ENCODE measurements at regions not wholly inside any gene's neighbourhood (a gene's known extent, or its start where the extent isn't known, plus 50 kb on each side); places are given as distances from the start of the nearest gene placed in this dataset.

- Histone ChIP-seq H3K27me3 (ENCODE audit: control insufficient read depth in 1 of 2, insufficient read depth in 2 of 2, low read length in 2 of 2) (no peaks in the 10 kb centered on the region), H3K9me3 (ENCODE audit: control insufficient read depth in 1 of 2, insufficient read depth in 1 of 2, low read length in 2 of 2) (no peaks in the 10 kb centered on the region), H3K27ac (ENCODE audit: low read depth in 1 of 2, low read length in 2 of 2) (no peak overlapping the region), H3K36me3 (ENCODE audit: insufficient read depth, low read length) (no peaks in the 10 kb centered on the region), H3K4me3 (ENCODE audit: low read length) (no peak overlapping the region), H3K4me1 (ENCODE audit: insufficient read depth, low read length) (no peaks in the 10 kb centered on the region)
- Mint-ChIP-seq H3K36me3 (ENCODE audit: low read depth) (no peaks in the 10 kb centered on the region), H3K27ac (no peak overlapping the region), H3K9me3 (peaks cover 6% of the 10 kb centered on the region), H3K27me3 (no peaks in the 10 kb centered on the region), H3K4me3 (no peak overlapping the region), H3K4me1 (ENCODE audit: low read depth) (no peaks in the 10 kb centered on the region)
- no peak for ATAC-seq (ENCODE audit: poor library complexity)
- TF ChIP-seq CTCF (IDR thresholded peaks at IDR 0.05), result no peak
- intact Hi-C loops (cut with DNase I, micrococcal nuclease), result no loop called here
- POLR2A ChIA-PET, result no interaction called here
- CTCF ChIA-PET, result no interaction called here
- DNase-seq, result no peak
Measured at GRCh38 chr12:61272441-61272840, 987.8 kb upstream of the USP15 start.

- ATAC-seq (ENCODE audit: poor library complexity), result no peak
- DNase-seq, result no peak
- no peaks in the 10 kb centered on the region for H3K27me3 ChIP-seq (ENCODE audit: control insufficient read depth in 1 of 2, insufficient read depth in 2 of 2, low read length in 2 of 2)
- no peaks in the 10 kb centered on the region for H3K36me3 ChIP-seq (ENCODE audit: insufficient read depth, low read length)
- POLR2A ChIA-PET, result no interaction called here
- intact Hi-C loops (cut with DNase I, micrococcal nuclease), result no loop called here
- TF ChIP-seq CTCF (IDR thresholded peaks at IDR 0.05), result no peak
- H3K4me3 Mint-ChIP-seq, result no peak overlapping the region
- H3K36me3 Mint-ChIP-seq (ENCODE audit: low read depth), result no peaks in the 10 kb centered on the region
- H3K27ac ChIP-seq (ENCODE audit: low read depth in 1 of 2, low read length in 2 of 2), result no peak overlapping the region
- peaks cover 19% of the 10 kb centered on the region for H3K9me3 Mint-ChIP-seq
- H3K4me1 Mint-ChIP-seq (ENCODE audit: low read depth), result no peaks in the 10 kb centered on the region
- peaks cover 3 to 16% of the 10 kb centered on the region in 2 experiments for H3K9me3 ChIP-seq (ENCODE audit: control insufficient read depth in 1 of 2, insufficient read depth in 1 of 2, low read length in 2 of 2)
- H3K4me1 ChIP-seq (ENCODE audit: insufficient read depth, low read length), result no peaks in the 10 kb centered on the region
- no peak overlapping the region for H3K27ac Mint-ChIP-seq
- CTCF ChIA-PET, result no interaction called here
- no peaks in the 10 kb centered on the region for H3K27me3 Mint-ChIP-seq
- no peak overlapping the region for H3K4me3 ChIP-seq (ENCODE audit: low read length)
Measured at GRCh38 chr12:61282790-61283575, 977.2 kb upstream of the USP15 start.

DNA sequence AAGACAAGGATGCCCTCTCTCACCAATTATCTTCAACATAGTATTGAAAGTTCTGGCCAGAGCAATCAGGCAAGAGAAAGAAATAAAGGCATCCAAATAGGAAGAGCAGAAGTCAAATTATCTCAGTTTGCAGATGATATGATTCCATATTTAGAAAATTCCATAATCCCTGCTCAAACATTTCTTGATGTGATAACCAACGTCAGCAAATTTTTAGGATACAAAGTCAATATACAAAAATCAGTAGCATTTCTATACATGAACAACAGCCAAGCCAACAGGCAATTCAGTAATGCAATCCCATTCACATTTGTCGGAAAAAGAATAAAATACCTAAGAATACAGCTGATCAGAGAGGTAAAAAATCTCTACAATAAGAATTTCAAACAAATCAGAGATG is 969.7 kb upstream of the USP15 start:
- intact Hi-C loops (cut with DNase I, micrococcal nuclease), result no loop called here
- Mint-ChIP-seq H3K9me3 (peaks cover 18% of the 10 kb centered on the region), H3K4me1 (ENCODE audit: low read depth) (no peaks in the 10 kb centered on the region), H3K4me3 (no peak overlapping the region), H3K27ac (no peak overlapping the region), H3K27me3 (no peaks in the 10 kb centered on the region), H3K36me3 (ENCODE audit: low read depth) (no peaks in the 10 kb centered on the region)
- CTCF ChIA-PET, result no interaction called here
- POLR2A ChIA-PET, result no interaction called here
- ATAC-seq (ENCODE audit: poor library complexity) (no peak), DNase-seq (no peak)
- Histone ChIP-seq H3K27me3 (ENCODE audit: control insufficient read depth in 1 of 2, insufficient read depth in 2 of 2, low read length in 2 of 2) (no peaks in the 10 kb centered on the region), H3K4me1 (ENCODE audit: insufficient read depth, low read length) (no peaks in the 10 kb centered on the region), H3K27ac (ENCODE audit: low read depth in 1 of 2, low read length in 2 of 2) (no peak overlapping the region), H3K4me3 (ENCODE audit: low read length) (no peak overlapping the region), H3K36me3 (ENCODE audit: insufficient read depth, low read length) (no peaks in the 10 kb centered on the region), H3K9me3 (ENCODE audit: control insufficient read depth in 1 of 2, insufficient read depth in 1 of 2, low read length in 2 of 2) (peaks cover 3 to 18% of the 10 kb centered on the region in 2 experiments)
- TF ChIP-seq CTCF (IDR thresholded peaks at IDR 0.05), result no peak
